Lung (tissue), 11 donors: ENCODE measurements at regions not wholly inside any gene's neighbourhood (a gene's known extent, or its start where the extent isn't known, plus 50 kb on each side); places are given as distances from the start of the nearest gene placed in this dataset.

Experiments
- ATAC-seq: fragments of 200-7000 bp; cut with Tn5 transposase; one replicate; pipeline ENCODE4 v1.9.1; 2020; ENCODE audit warnings: moderate number of reproducible peaks; ENCODE audit not compliant: insufficient read depth, low FRiP score
- DNase-seq, 3 donors: peaks; one replicate each; pipeline ENCODE4 v3.0.0-alpha.2; 2013 to 2017
- H3K27ac ChIP-seq, 2 donors: one replicate each; pipeline ENCODE4 v1.5.1; 2013; ENCODE audit warnings: mild to moderate bottlenecking in 2 of 2, moderate library complexity in 2 of 2, control low read depth in 1 of 2, inconsistent platforms in 1 of 2, low read depth in 1 of 2, low read length in 1 of 2
- H3K27me3 ChIP-seq, 3 donors: one replicate each; pipeline ENCODE4 v1.5.1; 2013; ENCODE audit warnings: low read length in 2 of 3; ENCODE audit not compliant: control insufficient read depth in 3 of 3, insufficient read depth in 3 of 3
- H3K36me3 ChIP-seq, 4 donors: one replicate each; pipeline ENCODE4 v1.5.1; 2013; ENCODE audit warnings: low read length in 4 of 4, mild to moderate bottlenecking in 1 of 4, moderate library complexity in 1 of 4; ENCODE audit not compliant: control insufficient read depth in 4 of 4, insufficient read depth in 4 of 4
- H3K4me1 ChIP-seq, 5 donors: one replicate each; pipeline ENCODE4 v1.5.1; 2013; ENCODE audit warnings: low read length in 5 of 5, mild to moderate bottlenecking in 2 of 5, moderate library complexity in 1 of 5; ENCODE audit not compliant: control insufficient read depth in 5 of 5, insufficient read depth in 5 of 5
- H3K4me3 ChIP-seq: one replicate; pipeline ENCODE4 v1.5.1; 2013; ENCODE audit warnings: mild to moderate bottlenecking, control low read depth, moderate library complexity
- H3K9ac ChIP-seq, 2 donors: one replicate each; pipeline ENCODE4 v1.5.1; 2013; ENCODE audit warnings: low read length in 2 of 2, control low read depth in 1 of 2; ENCODE audit not compliant: insufficient read depth in 1 of 2
- H3K9me3 ChIP-seq, 4 donors: one replicate each; pipeline ENCODE4 v1.5.1; 2013; ENCODE audit warnings: low read length in 3 of 4, mild to moderate bottlenecking in 1 of 4, moderate library complexity in 1 of 4; ENCODE audit not compliant: control insufficient read depth in 4 of 4, insufficient read depth in 3 of 4
- CTCF ChIP-seq: IDR thresholded peaks from 2 replicates; pipeline ENCODE4 v1.5.1; 2012; ENCODE audit warnings: mild to moderate bottlenecking; ENCODE audit errors: control extremely low read depth, extremely low read depth
- WGBS, 2 donors: extraction: QIAGEN DNeasy Blood & Tissue Kit; methylation state at CpG; one replicate each; pipeline ENCODE4 v1.1.7; 2013; 5-methylcytosine and 5-hydroxymethylcytosine counted together
- donor health status: control.
- donor health status: control.
- donor health status: Bipolar disorder and iron deficiency.
- donor health status: healthy.
- donor health status: DM: yes; HTN: yes; CAD: no.

- no peak overlapping the region for H3K4me3 ChIP-seq
- H3K27me3 ChIP-seq, result no peaks in the 10 kb centered on the region
- no peak for ATAC-seq
- no peak overlapping the region for H3K9ac ChIP-seq
- no peaks in the 10 kb centered on the region for H3K9me3 ChIP-seq
- 80 to 93% methylated on average over 1 of the region's 1 CpG for WGBS, 2 donors
- no peak overlapping the region for H3K27ac ChIP-seq
- no peaks in the 10 kb centered on the region for H3K4me1 ChIP-seq
- no peak for TF ChIP-seq CTCF
- no peak for DNase-seq
- no peaks in the 10 kb centered on the region for H3K36me3 ChIP-seq
These were observed 106.4 kb downstream of the TDRD15 start for GRCh38 chr2:21230140-21230539.

GRCh38 chr2:21231985-21232384, 108.2 kb downstream of the TDRD15 start:
- Histone ChIP-seq H3K27ac (no peak overlapping the region), H3K36me3 (no peaks in the 10 kb centered on the region), H3K9ac (no peak overlapping the region), H3K4me1 (no peaks in the 10 kb centered on the region), H3K9me3 (no peaks in the 10 kb centered on the region), H3K4me3 (no peak overlapping the region), H3K27me3 (no peaks in the 10 kb centered on the region)
- DNase-seq (no peak), ATAC-seq (no peak)
- no peak for TF ChIP-seq CTCF

- 77 to 78% methylated on average over 3 of the region's 3 CpGs for WGBS, 2 donors
- no peak overlapping the region for H3K27ac ChIP-seq
- DNase-seq, result no peak
- H3K36me3 ChIP-seq, result no peaks in the 10 kb centered on the region
- H3K9me3 ChIP-seq, result no peaks in the 10 kb centered on the region
- H3K4me1 ChIP-seq, result no peaks in the 10 kb centered on the region
- no peak for ATAC-seq
- no peaks in the 10 kb centered on the region for H3K27me3 ChIP-seq
- no peak overlapping the region for H3K9ac ChIP-seq
- no peak for TF ChIP-seq CTCF
- no peak overlapping the region for H3K4me3 ChIP-seq
These were observed 109.4 kb downstream of the TDRD15 start for GRCh38 chr2:21233194-21233593.

GRCh38 chr2:21234001-21234400, 110.2 kb downstream of the TDRD15 start:
- Histone ChIP-seq H3K9ac (no peak overlapping the region), H3K4me3 (no peak overlapping the region), H3K9me3 (no peaks in the 10 kb centered on the region), H3K27me3 (no peaks in the 10 kb centered on the region), H3K4me1 (no peaks in the 10 kb centered on the region), H3K36me3 (no peaks in the 10 kb centered on the region), H3K27ac (no peak overlapping the region)
- TF ChIP-seq CTCF, result no peak
- DNase-seq (no peak), ATAC-seq (no peak)
- 61 to 63% methylated on average over 3 of the region's 3 CpGs for WGBS, 2 donors
